BLaER1 (cell line): ENCODE measurements at regions not wholly inside any gene's neighbourhood (a gene's known extent, or its start where the extent isn't known, plus 50 kb on each side); places are given as distances from the start of the nearest gene placed in this dataset.
A peak's percentile ranks its signal among the peaks of the same experiment; 100 is the strongest.
"Not testable (repeated sequence)": the region's sequence is repeated elsewhere in the genome, so short reads cannot be mapped to it uniquely, and the experiment has no call there.

Source experiments
- H3K27ac ChIP-seq: shearing (Covaris generic); formaldehyde crosslinking; 2 replicates; pipeline ENCODE4 v1.8.1; 2022
- H3K27me3 ChIP-seq: shearing (Covaris generic); formaldehyde crosslinking; 2 replicates; pipeline ENCODE4 v1.8.1; 2022
- H3K36me3 ChIP-seq: shearing (Covaris generic); formaldehyde crosslinking; 2 replicates; pipeline ENCODE4 v1.8.1; 2022
- H3K4me1 ChIP-seq: shearing (Covaris generic); formaldehyde crosslinking; 2 replicates; pipeline ENCODE4 v1.8.1; 2022
- H3K4me2 ChIP-seq: shearing (Covaris generic); formaldehyde crosslinking; 2 replicates; pipeline ENCODE4 v1.8.1; 2022
- H3K4me3 ChIP-seq: shearing (Covaris generic); formaldehyde crosslinking; 2 replicates; pipeline ENCODE4 v1.8.1; 2022
- H3K9ac ChIP-seq: shearing (Covaris generic); formaldehyde crosslinking; 2 replicates; pipeline ENCODE4 v1.8.1; 2022
- H3K9me3 ChIP-seq: shearing (Covaris generic); formaldehyde crosslinking; 2 replicates; pipeline ENCODE4 v1.8.1; 2022
- H4K20me1 ChIP-seq: shearing (Covaris generic); formaldehyde crosslinking; 2 replicates; pipeline ENCODE4 v1.8.1; 2022

DNA sequence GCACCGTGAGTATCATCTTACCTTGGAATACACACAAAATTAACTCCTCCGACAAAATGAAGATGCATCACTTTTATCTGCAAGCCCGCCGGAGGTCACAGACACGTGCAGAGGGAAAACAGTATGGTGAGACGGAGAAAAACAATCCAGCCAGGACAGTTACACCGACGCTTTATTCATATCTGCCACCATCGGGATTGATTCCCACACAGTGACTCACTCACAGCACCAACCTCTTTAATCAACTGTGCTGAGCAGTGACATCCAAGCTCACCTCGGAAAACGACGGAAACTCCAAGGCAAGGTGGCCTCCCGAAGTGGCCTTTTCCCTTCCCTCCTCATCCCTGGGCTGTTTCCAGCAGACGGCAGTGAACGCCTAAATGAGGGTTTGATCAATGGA is 151.8 kb downstream of the NPIPA8 start:
- H3K4me3 ChIP-seq, H4K20me1 ChIP-seq, H3K27me3 ChIP-seq, H3K9ac ChIP-seq, H3K36me3 ChIP-seq, H3K4me2 ChIP-seq, H3K9me3 ChIP-seq, H3K27ac ChIP-seq, H3K4me1 ChIP-seq: not testable (repeated sequence)

DNA sequence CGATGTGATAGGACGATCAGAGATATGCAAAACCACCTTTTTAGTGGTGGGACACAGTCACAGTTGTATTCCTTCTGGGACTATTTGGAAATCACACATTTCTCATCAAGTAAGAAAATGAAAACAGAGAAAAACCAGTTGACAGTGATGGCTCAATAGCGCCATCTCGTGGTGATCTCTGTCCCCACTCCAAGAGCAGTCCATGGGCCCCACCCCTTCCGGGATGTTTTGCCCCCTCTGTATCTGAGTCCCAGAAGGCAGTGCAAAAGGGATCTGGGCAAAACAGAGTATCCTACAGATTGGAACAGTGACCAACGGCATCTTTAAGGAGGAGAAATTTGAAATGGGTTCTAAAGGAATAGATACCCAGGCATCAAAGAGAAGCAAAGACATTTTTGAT is 155.5 kb downstream of the NPIPA8 start:
- H3K27ac ChIP-seq, H3K4me2 ChIP-seq, H3K4me3 ChIP-seq, H4K20me1 ChIP-seq, H3K9me3 ChIP-seq, H3K9ac ChIP-seq, H3K4me1 ChIP-seq, H3K27me3 ChIP-seq, H3K36me3 ChIP-seq: not testable (repeated sequence)

DNA sequence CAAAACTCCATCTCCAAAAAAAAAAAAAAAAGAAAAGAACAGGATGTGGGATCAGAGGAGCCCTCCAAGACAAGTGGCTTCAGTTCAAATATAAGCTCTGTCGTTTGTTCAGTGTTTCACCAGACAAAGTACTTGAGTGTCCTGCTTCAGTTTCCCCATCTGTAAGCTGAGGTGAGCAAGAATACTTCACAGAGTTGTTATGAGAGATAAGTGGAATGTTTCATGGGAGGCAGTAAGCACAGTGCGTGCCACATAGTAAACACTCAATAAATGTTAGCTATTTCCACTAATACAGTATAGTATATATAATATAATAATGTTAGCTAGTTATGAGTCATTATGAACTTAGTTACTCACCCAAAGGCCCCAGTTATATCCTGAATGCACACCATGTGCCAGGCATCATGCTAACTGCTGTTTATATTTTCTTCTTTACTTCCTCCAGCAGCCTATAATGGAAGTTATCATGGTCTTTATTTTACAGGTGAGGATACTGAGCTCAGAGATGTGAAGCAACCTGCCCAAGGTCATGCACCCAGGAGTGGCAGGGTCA is 162.5 kb downstream of the NPIPA8 start:
- not testable (repeated sequence) for H4K20me1 ChIP-seq, H3K27me3 ChIP-seq, H3K9me3 ChIP-seq, H3K36me3 ChIP-seq, H3K4me1 ChIP-seq, H3K9ac ChIP-seq, H3K4me2 ChIP-seq, H3K27ac ChIP-seq, H3K4me3 ChIP-seq

DNA sequence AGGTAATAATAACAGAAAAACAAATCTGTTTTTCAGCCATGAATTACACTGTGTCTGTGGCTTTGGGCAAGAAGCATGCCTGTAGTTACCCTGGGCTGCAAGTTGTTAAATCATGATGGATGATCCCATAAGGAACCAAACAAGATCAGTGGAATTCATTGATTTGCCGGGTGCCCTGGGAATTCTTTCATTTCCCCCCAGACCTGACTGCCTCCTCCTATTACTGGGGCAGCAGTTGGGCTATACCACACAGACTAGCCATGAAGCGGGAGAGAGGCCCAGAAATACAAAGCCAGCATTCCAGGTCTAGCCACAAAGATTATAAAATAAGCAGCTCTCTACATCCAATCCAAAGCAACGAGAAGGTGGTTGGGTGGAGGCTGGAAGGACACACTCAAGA is 174.2 kb downstream of the NPIPA8 start:
- not testable (repeated sequence) for H3K9ac ChIP-seq, H3K9me3 ChIP-seq, H3K4me3 ChIP-seq

DNA sequence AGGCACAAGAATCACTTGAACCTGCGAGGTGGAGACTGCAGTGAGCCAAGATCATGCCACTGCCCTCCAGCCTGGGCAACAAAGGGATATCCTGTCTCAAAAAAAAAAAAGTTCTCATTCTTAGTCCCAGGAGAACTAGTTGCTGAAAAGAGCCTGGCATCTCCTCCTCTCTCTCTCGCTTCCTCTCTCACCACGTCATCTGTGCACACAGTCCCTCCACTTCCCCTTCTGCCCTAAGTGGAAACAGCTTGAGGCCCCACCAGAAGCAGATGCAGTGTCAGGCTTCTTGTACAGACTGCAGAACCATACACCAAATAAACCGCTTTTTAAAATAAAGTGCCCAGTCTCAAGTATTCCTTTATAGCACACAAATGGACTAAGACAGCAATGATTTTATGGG is 175.3 kb downstream of the NPIPA8 start:
- not testable (repeated sequence) for H3K9ac ChIP-seq, H3K4me3 ChIP-seq, H3K27me3 ChIP-seq, H3K9me3 ChIP-seq, H3K4me1 ChIP-seq, H4K20me1 ChIP-seq, H3K27ac ChIP-seq, H3K36me3 ChIP-seq
- H3K4me2 ChIP-seq, result 0 out of 2 replicates have a peak overlapping the region, but pooled peaks have one; percentile 17

More for the DNA sequence above, 174.2 kb downstream of the NPIPA8 start:
- H3K27me3 ChIP-seq, H3K36me3 ChIP-seq, H3K4me2 ChIP-seq, H3K27ac ChIP-seq, H4K20me1 ChIP-seq, H3K4me1 ChIP-seq: not testable (repeated sequence)

DNA sequence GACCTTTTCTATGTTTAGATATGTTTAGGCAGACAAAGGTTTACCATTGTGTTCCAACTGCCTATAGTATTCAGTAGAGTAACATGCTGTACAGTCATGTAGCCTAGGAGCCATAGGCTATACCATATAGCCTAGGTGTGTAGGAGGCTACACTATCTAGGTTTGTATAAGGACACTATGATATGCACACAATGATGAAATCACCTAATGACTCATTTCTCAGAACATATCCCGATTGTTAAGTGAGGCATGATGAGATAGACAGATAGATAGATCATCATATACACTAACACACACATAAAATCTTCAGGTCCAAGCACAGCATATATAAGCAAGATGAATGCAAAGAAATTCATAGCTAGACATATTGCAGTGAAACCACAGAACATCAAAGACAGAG is 177.4 kb downstream of the NPIPA8 start:
- not testable (repeated sequence) for H3K4me2 ChIP-seq, H3K27ac ChIP-seq, H3K9ac ChIP-seq, H4K20me1 ChIP-seq, H3K27me3 ChIP-seq, H3K36me3 ChIP-seq, H3K9me3 ChIP-seq, H3K4me3 ChIP-seq, H3K4me1 ChIP-seq

DNA sequence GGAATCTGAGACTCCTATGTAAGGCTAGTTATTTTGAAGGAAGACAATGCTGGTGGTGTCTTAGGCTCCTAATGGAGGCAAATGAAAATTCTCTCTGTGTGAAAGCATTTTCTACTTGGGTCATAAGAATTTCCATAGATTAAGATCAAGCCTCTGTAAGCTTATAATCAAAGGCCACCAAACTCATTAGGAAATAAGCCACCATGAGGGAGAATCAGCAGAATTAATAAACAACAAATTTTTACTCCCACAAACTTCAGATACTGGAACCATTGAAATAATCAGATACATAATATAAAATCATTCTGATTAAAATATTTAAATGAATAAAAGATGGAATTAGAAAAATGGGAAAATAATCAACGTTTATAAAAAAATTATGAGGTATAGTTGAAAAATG is 178.7 kb downstream of the NPIPA8 start:
- H3K4me2 ChIP-seq, H4K20me1 ChIP-seq, H3K4me1 ChIP-seq, H3K36me3 ChIP-seq, H3K27me3 ChIP-seq, H3K9ac ChIP-seq, H3K27ac ChIP-seq, H3K9me3 ChIP-seq, H3K4me3 ChIP-seq: not testable (repeated sequence)

- not testable (repeated sequence) for H3K4me1 ChIP-seq, H3K4me2 ChIP-seq, H3K9me3 ChIP-seq, H3K36me3 ChIP-seq, H3K27me3 ChIP-seq, H3K9ac ChIP-seq, H4K20me1 ChIP-seq, H3K27ac ChIP-seq, H3K4me3 ChIP-seq
Measured at GRCh38 chr16:18152832-18153231, 183.7 kb downstream of the NPIPA8 start.

DNA sequence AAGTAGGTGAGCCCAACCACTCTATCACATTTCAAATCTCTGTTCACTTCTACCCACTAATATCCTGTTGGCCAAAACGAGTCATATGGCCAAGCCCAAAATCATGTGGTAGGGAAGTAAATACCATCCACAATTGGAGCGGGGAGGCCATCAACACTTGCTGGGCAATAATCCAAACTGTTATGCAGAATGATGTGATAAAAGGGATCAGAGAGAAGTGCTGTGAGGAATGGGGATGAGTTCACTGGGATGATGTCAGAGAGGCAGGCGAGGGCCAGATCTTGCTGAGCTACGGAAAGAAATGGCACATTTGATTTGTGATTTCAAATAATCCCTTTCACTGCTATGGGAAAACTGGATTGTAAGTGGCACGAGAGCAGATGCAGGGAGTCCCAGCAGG is 188.4 kb downstream of the NPIPA8 start:
- not testable (repeated sequence) for H3K4me1 ChIP-seq, H3K36me3 ChIP-seq, H3K27me3 ChIP-seq, H3K4me3 ChIP-seq, H4K20me1 ChIP-seq, H3K4me2 ChIP-seq, H3K27ac ChIP-seq, H3K9me3 ChIP-seq, H3K9ac ChIP-seq

GRCh38 chr16:18146601-18147142 is 189.9 kb downstream of the NPIPA8 start:
- not testable (repeated sequence) for H3K9me3 ChIP-seq, H4K20me1 ChIP-seq, H3K36me3 ChIP-seq

DNA sequence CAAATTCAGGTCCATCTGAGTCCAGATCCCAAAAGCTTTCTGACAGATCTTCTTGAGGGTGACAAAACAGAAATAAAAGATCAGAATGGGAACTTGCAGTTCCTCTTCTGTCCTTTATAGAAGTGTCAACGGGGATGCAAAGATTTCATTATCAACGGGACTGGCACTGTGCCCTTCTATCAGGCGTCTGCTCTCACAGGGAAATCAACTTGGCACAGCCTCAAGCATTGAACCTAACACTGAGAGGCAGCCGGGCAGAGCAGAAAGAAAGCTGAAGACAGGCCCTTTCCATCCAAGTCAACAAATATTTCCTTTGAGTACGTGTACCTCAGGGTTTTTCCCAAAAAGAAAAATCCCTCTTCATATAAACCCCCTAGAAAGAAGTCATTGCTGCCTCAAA is 194.5 kb downstream of the NPIPA8 start:
- H4K20me1 ChIP-seq, H3K4me2 ChIP-seq, H3K4me3 ChIP-seq, H3K36me3 ChIP-seq, H3K9ac ChIP-seq, H3K9me3 ChIP-seq, H3K4me1 ChIP-seq, H3K27me3 ChIP-seq, H3K27ac ChIP-seq: not testable (repeated sequence)

More at GRCh38 chr16:18146601-18147142, 189.9 kb downstream of the NPIPA8 start:
- not testable (repeated sequence) for H3K9ac ChIP-seq, H3K4me3 ChIP-seq, H3K4me2 ChIP-seq, H3K27me3 ChIP-seq, H3K27ac ChIP-seq, H3K4me1 ChIP-seq

- H3K4me2 ChIP-seq, H3K9ac ChIP-seq, H3K27me3 ChIP-seq, H3K4me1 ChIP-seq, H4K20me1 ChIP-seq, H3K27ac ChIP-seq, H3K4me3 ChIP-seq, H3K36me3 ChIP-seq, H3K9me3 ChIP-seq: not testable (repeated sequence)
Measured at GRCh38 chr16:18136288-18136687, 200.2 kb downstream of the NPIPA8 start.

DNA sequence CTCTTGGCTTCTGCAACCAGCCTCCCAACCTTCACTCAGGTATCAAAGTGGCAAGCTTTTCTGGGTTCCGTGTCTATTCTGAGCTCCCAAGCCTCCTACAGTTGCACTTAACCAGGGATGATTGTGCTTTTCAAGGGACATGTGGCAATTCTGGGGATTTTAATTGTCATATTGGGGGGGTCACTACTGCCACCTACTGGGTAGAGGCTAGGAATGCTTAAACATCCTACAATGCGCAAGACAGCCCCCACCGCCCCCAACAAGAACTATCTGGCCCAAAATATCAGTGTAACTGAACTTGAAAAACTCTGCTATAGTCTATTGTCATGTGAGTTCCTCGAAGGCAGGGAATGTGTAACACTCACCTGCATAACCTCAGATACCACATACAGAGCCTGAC is 201.5 kb downstream of the NPIPA8 start:
- not testable (repeated sequence) for H3K9me3 ChIP-seq, H3K4me1 ChIP-seq, H3K27me3 ChIP-seq, H3K27ac ChIP-seq, H3K9ac ChIP-seq, H3K4me2 ChIP-seq, H3K4me3 ChIP-seq, H3K36me3 ChIP-seq, H4K20me1 ChIP-seq

- H3K9ac ChIP-seq, H3K27me3 ChIP-seq, H3K36me3 ChIP-seq, H4K20me1 ChIP-seq, H3K4me3 ChIP-seq, H3K9me3 ChIP-seq, H3K27ac ChIP-seq, H3K4me1 ChIP-seq, H3K4me2 ChIP-seq: not testable (repeated sequence)
Measured at GRCh38 chr16:18131587-18131986, 204.9 kb downstream of the NPIPA8 start.

DNA sequence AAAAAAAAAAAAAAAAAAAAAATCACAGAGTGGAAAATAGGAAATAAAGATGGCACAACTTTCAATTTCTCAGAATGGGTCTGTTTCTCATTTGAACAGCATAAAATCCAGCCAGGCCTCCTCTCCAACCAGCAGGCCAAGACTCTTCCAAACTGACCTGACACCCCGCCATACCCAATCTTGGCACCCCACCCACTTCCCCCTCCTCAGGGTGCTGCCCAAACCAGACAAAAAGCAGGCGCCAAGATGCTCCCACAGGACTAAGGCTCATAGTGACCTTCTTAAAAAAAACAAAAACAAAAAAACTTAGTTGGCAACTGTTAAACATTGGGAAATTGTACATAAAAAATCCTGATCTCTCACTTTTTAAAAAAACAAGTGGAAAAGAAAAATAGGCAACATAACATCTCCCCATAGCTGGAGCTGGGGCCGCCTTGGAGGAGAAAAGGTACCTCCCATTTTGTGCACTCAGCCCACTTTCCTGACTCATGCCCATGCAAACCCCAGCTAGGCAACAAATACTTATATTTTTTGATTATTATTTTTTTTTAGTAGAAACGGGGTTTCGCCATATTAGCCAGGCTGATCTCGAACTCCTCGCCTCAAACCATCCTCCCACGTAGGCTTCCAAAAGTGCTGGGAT is 205.9 kb downstream of the NPIPA8 start:
- H3K4me1 ChIP-seq, H3K4me2 ChIP-seq, H3K9ac ChIP-seq, H4K20me1 ChIP-seq, H3K27me3 ChIP-seq, H3K9me3 ChIP-seq, H3K27ac ChIP-seq, H3K4me3 ChIP-seq, H3K36me3 ChIP-seq: not testable (repeated sequence)
